AG10803 (cell line): ENCODE measurements at regions not wholly inside any gene's neighbourhood (a gene's known extent, or its start where the extent isn't known, plus 50 kb on each side); places are given as distances from the start of the nearest gene placed in this dataset.

Source experiments
- DNase-seq: peaks from one replicate; pipeline ENCODE4 v3.0.0; 2010; ENCODE audit warnings: low read depth
- H3K4me3 ChIP-seq: 2 replicates; pipeline ENCODE4 v1.5.1; 2011; ENCODE audit warnings: mild to moderate bottlenecking, low read length, control low read depth
- TF ChIP-seq, protein P1 (sequence below): conservative IDR thresholded peaks from 2 replicates; pipeline ENCODE4 v1.5.1; 2011; ENCODE audit warnings: mild to moderate bottlenecking, low read length, control low read depth, inconsistent platforms

DNA sequence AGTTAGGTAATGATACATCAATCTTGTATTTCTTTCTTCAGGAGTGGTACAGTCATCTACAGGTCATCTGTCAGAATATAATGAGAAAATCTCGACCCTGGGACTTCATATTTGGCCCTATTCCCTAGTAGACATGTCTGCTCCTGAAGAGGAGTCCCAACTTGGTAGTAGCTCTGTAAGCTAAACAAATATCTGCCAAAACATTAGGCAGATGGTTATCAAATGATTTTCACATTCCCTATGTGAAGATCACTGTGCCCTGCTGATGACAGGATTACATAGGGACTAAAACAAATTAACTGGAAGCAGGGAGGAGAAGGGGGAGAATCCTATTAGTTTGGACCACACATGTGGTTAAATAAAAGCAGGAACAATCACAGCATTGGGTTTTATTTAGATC is 138.6 kb upstream of the NFIB start:
- no peak overlapping the region for H3K4me3 ChIP-seq
- TF ChIP-seq, protein P1, sequence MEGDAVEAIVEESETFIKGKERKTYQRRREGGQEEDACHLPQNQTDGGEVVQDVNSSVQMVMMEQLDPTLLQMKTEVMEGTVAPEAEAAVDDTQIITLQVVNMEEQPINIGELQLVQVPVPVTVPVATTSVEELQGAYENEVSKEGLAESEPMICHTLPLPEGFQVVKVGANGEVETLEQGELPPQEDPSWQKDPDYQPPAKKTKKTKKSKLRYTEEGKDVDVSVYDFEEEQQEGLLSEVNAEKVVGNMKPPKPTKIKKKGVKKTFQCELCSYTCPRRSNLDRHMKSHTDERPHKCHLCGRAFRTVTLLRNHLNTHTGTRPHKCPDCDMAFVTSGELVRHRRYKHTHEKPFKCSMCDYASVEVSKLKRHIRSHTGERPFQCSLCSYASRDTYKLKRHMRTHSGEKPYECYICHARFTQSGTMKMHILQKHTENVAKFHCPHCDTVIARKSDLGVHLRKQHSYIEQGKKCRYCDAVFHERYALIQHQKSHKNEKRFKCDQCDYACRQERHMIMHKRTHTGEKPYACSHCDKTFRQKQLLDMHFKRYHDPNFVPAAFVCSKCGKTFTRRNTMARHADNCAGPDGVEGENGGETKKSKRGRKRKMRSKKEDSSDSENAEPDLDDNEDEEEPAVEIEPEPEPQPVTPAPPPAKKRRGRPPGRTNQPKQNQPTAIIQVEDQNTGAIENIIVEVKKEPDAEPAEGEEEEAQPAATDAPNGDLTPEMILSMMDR = no peak

DNA sequence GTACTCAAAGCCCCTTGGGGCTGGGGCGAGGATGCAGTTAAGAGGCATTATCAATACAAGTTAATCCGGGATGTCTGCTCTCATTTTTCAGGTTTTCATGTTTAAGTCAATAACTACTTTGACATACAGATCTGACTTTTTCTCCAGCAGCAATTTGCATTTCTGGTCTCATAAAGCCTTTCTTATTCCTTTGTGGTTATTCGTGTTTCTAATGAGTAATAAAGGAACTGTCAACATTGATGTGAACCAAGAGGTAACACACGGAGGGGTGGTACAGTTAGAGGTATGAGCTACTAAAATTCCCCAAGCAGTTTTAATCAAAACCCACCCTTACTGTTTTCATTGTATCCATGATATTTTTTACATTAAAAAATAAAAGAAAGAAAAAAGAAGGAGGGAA is 138.0 kb upstream of the NFIB start:
- H3K4me3 ChIP-seq = no peak overlapping the region
- no peak for DNase-seq
- TF ChIP-seq, protein P1 = no peak

More for the DNA sequence above, 138.6 kb upstream of the NFIB start:
- DNase-seq = no peak

DNA sequence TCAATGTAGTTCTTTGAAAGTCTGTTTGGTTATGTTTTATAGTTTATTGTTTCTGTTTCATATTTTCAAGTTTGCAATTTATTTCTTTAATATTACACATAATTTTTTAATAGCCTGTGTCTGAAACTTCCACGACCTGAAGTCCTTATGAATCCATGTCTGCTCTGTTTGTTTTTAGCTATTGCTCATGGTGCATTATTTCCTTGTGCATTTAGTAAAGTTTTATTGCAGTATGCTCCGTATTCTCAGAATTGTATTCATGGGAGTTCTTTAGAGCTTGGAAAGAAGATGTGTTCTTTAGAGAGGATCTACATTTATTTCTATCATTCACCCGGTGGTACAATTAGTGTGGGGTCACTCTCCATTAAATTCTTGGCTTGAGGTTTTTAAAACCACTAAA is 133.2 kb upstream of the NFIB start:
- DNase-seq = no peak
- no peak overlapping the region for H3K4me3 ChIP-seq
- TF ChIP-seq, protein P1 = no peak

DNA sequence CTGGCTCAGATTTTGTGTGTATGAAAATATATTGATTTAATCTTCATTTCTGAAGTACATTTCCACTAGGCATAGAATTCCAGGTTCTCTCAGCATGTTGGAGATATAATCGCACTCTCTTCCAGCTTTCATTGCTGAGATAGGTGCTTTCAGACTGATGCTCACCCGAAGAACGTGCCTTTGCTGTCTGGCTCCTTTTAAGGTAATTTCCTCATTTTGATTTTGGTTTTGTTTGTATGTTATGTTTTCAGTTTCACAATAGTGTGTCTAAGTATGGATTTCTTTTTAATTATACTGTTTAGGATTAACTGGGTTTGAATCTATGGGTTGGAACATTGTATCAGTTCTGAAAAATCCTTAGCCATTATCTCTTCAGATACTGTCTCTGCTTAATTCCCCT is 132.0 kb upstream of the NFIB start:
- H3K4me3 ChIP-seq = no peak overlapping the region
- no peak for DNase-seq
- TF ChIP-seq, protein P1 = no peak

GRCh38 chr9:14442956-14443355 is 129.0 kb upstream of the NFIB start:
- TF ChIP-seq, protein P1 = no peak
- DNase-seq = no peak
- no peak overlapping the region for H3K4me3 ChIP-seq

- peak; percentile 13 for DNase-seq
- no peak overlapping the region for H3K4me3 ChIP-seq
- TF ChIP-seq, protein P1 = peak; percentile 29
Measured at GRCh38 chr9:14441976-14442651, 128.2 kb upstream of the NFIB start.

DNA sequence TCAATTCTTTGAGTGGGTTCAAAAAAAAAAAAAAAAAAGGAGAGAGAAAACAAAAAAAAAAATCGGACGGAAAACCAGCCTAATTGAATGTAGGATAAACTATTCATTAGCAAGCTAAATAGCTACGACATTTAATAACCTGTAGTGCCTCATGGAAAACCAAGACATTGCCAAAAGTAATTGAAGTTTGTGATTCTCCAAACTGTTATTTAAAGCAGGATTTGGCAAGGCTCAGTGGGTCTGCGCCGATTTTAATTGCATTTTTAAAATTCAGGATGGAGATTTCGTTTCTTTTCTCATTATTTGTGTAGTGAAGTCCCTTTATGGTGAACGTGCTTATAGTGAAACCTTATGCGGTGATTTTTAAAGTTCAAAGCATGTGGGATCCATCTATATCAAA is 127.2 kb upstream of the NFIB start:
- H3K4me3 ChIP-seq = no peak overlapping the region
- TF ChIP-seq, protein P1 = no peak
- no peak for DNase-seq
